KMS-11 (cell line): ENCODE measurements at regions not wholly inside any gene's neighbourhood (a gene's known extent, or its start where the extent isn't known, plus 50 kb on each side); places are given as distances from the start of the nearest gene placed in this dataset.

Source experiments
- H2AFZ ChIP-seq: fragments of 200-600 bp; sonication (generic); 2 replicates; pipeline ENCODE4 v1.6.1; 2016; ENCODE audit warnings: antibody characterized with exemption, mixed run types, low read depth
- H3K27ac ChIP-seq: fragments of 200-600 bp; sonication (generic); 2 replicates; pipeline ENCODE4 v1.6.1; 2016; ENCODE audit warnings: mild to moderate bottlenecking, mixed run types
- H3K27me3 ChIP-seq: fragments of 200-600 bp; sonication (generic); 2 replicates; pipeline ENCODE4 v1.6.1; 2017; ENCODE audit warnings: mild to moderate bottlenecking, low read depth, mixed run types, moderate library complexity; ENCODE audit not compliant: insufficient read depth
- H3K36me3 ChIP-seq: fragments of 200-600 bp; sonication (generic); 2 replicates; pipeline ENCODE4 v1.6.1; 2017; ENCODE audit warnings: mild to moderate bottlenecking, mixed run types; ENCODE audit not compliant: insufficient read depth
- H3K4me1 ChIP-seq: fragments of 200-600 bp; sonication (generic); 2 replicates; pipeline ENCODE4 v1.6.1; 2016; ENCODE audit warnings: mild to moderate bottlenecking, low read depth, mixed run types; ENCODE audit not compliant: poor library complexity, severe bottlenecking
- H3K4me2 ChIP-seq: fragments of 200-600 bp; sonication (generic); 2 replicates; pipeline ENCODE4 v1.7.0; 2016; ENCODE audit warnings: mild to moderate bottlenecking, mixed run types
- H3K4me3 ChIP-seq: fragments of 200-600 bp; sonication (generic); IDR thresholded peaks from 2 replicates; pipeline ENCODE4 v1.6.1; 2017; ENCODE audit warnings: low read depth, low read length, mixed read lengths; ENCODE audit not compliant: insufficient read depth
- H3K79me2 ChIP-seq: fragments of 200-600 bp; sonication (generic); 2 replicates; pipeline ENCODE4 v1.6.1; 2016; ENCODE audit warnings: low read depth, mixed run types; ENCODE audit not compliant: insufficient read depth
- H3K9ac ChIP-seq: fragments of 200-600 bp; sonication (generic); 2 replicates; pipeline ENCODE4 v1.6.1; 2016; ENCODE audit warnings: mild to moderate bottlenecking, mixed run types
- H4K20me1 ChIP-seq: fragments of 200-600 bp; sonication (generic); 2 replicates; pipeline ENCODE4 v1.6.1; 2016; ENCODE audit warnings: mild to moderate bottlenecking, mixed run types; ENCODE audit not compliant: insufficient read depth
- CTCF ChIP-seq: fragments of 200-600 bp; sonication (generic); conservative IDR thresholded peaks from 2 replicates; pipeline ENCODE4 v1.6.1; 2017; ENCODE audit warnings: low read depth, mild to moderate bottlenecking, antibody characterized with exemption, low read length, moderate library complexity, mixed read lengths

- TF ChIP-seq CTCF, result no peak
- Histone ChIP-seq H3K4me2 (no peak overlapping the region), H3K4me1 (peaks cover 7% of the 10 kb centered on the region), H3K36me3 (no peaks in the 10 kb centered on the region), H4K20me1 (no peaks in the 10 kb centered on the region), H3K27ac (no peak overlapping the region), H3K79me2 (no peaks in the 10 kb centered on the region), H3K27me3 (no peaks in the 10 kb centered on the region), H3K9ac (no peak overlapping the region), H3K4me3 (no peak overlapping the region), H2AFZ (no peak overlapping the region)
These were observed 201.7 kb upstream of the PRDM1 start for GRCh38 chr6:105884426-105884825.

GRCh38 chr6:105884011-105884410, 202.1 kb upstream of the PRDM1 start:
- no peak overlapping the region for H2AFZ ChIP-seq
- no peaks in the 10 kb centered on the region for H3K79me2 ChIP-seq
- H4K20me1 ChIP-seq, result no peaks in the 10 kb centered on the region
- H3K27ac ChIP-seq, result no peak overlapping the region
- H3K27me3 ChIP-seq, result no peaks in the 10 kb centered on the region
- no peak overlapping the region for H3K4me3 ChIP-seq
- peaks cover 10% of the 10 kb centered on the region for H3K4me1 ChIP-seq
- H3K4me2 ChIP-seq, result no peak overlapping the region
- no peak overlapping the region for H3K9ac ChIP-seq
- TF ChIP-seq CTCF, result no peak
- H3K36me3 ChIP-seq, result no peaks in the 10 kb centered on the region

GRCh38 chr6:105882828-105883227, 203.3 kb upstream of the PRDM1 start:
- H3K27me3 ChIP-seq, result no peaks in the 10 kb centered on the region
- no peak overlapping the region for H3K27ac ChIP-seq
- H3K9ac ChIP-seq, result no peak overlapping the region
- H3K36me3 ChIP-seq, result no peaks in the 10 kb centered on the region
- H2AFZ ChIP-seq, result no peak overlapping the region
- no peaks in the 10 kb centered on the region for H4K20me1 ChIP-seq
- no peak overlapping the region for H3K4me2 ChIP-seq
- peaks cover 10% of the 10 kb centered on the region for H3K4me1 ChIP-seq
- H3K4me3 ChIP-seq, result no peak overlapping the region
- no peaks in the 10 kb centered on the region for H3K79me2 ChIP-seq
- TF ChIP-seq CTCF, result no peak

- Histone ChIP-seq H3K4me3 (no peak overlapping the region), H4K20me1 (no peaks in the 10 kb centered on the region), H3K27ac (no peak overlapping the region), H3K79me2 (no peaks in the 10 kb centered on the region), H3K4me2 (no peak overlapping the region), H3K27me3 (no peaks in the 10 kb centered on the region), H3K9ac (no peak overlapping the region), H3K4me1 (peaks cover 10% of the 10 kb centered on the region), H3K36me3 (no peaks in the 10 kb centered on the region), H2AFZ (no peak overlapping the region)
- TF ChIP-seq CTCF, result no peak
These were observed 203.9 kb upstream of the PRDM1 start for GRCh38 chr6:105882121-105882803.
